AG09309 (cell line): ENCODE measurements at regions not wholly inside any gene's neighbourhood (a gene's known extent, or its start where the extent isn't known, plus 50 kb on each side); places are given as distances from the start of the nearest gene placed in this dataset.

ENCODE experiments used
- DNase-seq: peaks from one replicate; pipeline ENCODE4 v3.0.0-alpha.2; 2010; ENCODE audit warnings: low read depth
- H3K4me3 ChIP-seq: 2 replicates; pipeline ENCODE4 v1.5.1; 2011; ENCODE audit warnings: mild to moderate bottlenecking, low read depth, low read length, moderate library complexity; ENCODE audit not compliant: control insufficient read depth
- TF ChIP-seq, protein P1 (sequence below): IDR thresholded peaks from 2 replicates; pipeline ENCODE4 v1.5.1; 2011; ENCODE audit warnings: mild to moderate bottlenecking, low read depth, low read length, inconsistent platforms; ENCODE audit not compliant: insufficient read depth, control insufficient read depth; ENCODE audit errors: missing control alignments

DNA sequence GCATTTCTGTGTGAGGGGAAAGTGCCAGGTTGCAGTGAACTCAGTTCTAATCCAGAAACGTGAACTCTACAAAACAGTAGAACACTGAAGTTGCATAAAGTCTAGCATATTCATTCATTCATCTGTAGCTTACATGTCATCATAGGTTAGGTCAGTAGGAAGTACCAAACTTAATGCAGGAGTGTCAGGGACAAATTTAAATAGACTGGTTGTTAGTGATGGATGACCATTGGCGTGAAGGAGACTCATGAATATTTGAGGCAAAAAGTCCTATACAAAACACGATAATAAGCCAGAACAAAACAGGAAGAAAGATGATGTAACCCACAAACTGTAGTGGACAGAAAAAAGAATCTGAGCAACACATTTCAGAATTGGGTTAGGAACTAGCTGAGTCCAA is 592.8 kb upstream of the PCDH10 start:
- H3K4me3 ChIP-seq: no peak overlapping the region
- TF ChIP-seq, protein P1, sequence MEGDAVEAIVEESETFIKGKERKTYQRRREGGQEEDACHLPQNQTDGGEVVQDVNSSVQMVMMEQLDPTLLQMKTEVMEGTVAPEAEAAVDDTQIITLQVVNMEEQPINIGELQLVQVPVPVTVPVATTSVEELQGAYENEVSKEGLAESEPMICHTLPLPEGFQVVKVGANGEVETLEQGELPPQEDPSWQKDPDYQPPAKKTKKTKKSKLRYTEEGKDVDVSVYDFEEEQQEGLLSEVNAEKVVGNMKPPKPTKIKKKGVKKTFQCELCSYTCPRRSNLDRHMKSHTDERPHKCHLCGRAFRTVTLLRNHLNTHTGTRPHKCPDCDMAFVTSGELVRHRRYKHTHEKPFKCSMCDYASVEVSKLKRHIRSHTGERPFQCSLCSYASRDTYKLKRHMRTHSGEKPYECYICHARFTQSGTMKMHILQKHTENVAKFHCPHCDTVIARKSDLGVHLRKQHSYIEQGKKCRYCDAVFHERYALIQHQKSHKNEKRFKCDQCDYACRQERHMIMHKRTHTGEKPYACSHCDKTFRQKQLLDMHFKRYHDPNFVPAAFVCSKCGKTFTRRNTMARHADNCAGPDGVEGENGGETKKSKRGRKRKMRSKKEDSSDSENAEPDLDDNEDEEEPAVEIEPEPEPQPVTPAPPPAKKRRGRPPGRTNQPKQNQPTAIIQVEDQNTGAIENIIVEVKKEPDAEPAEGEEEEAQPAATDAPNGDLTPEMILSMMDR: no peak
- no peak for DNase-seq

DNA sequence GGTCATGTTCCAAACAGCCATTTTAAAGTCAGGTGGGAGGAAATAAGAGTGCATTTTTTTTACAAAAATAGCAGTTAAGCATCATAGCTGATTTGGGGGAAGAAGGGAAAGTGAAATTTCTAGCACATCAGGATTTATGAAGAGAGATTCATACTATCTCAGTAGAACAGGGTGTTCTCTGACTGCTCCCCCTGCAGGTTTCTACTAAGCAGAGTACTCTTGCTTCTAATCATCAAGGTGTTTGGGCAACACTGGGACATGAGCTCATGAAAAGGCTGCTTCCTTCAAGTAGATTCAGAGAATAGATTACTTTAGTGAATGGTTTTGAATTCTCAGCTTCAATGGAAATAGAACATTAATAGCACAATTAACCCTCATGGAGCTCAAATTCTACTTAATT is 591.4 kb upstream of the PCDH10 start:
- no peak overlapping the region for H3K4me3 ChIP-seq
- DNase-seq: no peak
- TF ChIP-seq, protein P1: no peak

DNA sequence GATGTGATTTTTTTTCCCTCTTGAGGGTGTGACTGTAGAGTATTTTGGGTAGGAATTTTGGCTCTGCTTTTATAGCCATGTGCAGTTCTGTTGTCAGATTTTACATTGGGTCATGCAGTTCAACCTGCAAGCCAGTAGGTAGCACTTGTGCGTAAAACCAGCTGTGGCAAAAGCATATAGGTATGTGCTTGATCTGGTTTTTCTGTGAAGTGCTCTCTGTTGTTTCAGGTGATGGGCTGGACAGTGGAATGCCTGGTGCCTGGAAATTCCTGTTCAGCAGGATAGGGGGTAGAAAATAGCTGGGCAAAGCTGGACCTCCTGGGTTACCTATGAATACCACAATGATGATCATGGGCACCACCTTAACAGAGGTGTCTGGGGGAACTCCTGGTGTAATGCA is 584.2 kb upstream of the PCDH10 start:
- TF ChIP-seq, protein P1: no peak
- no peak overlapping the region for H3K4me3 ChIP-seq
- no peak for DNase-seq

DNA sequence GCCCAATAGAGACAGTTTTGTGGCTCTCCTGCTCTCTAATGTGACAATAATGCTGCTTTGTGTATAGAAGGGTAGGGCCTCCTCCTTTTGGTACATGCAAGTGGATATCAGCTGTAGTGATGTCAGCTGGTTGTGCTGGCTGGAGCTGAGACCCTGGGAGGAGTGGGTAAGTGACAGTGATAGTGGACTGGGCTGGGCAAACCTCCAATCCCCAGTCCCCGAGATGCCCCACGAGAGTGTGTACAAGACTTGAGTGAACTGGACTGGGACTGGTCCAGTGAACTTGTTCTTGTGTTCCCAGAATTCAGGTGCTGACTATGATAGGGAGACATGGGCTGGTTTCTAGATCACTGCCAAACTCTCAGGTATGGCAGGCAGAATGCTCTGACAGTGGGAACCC is 583.6 kb upstream of the PCDH10 start:
- TF ChIP-seq, protein P1: no peak
- H3K4me3 ChIP-seq: no peak overlapping the region
- no peak for DNase-seq

DNA sequence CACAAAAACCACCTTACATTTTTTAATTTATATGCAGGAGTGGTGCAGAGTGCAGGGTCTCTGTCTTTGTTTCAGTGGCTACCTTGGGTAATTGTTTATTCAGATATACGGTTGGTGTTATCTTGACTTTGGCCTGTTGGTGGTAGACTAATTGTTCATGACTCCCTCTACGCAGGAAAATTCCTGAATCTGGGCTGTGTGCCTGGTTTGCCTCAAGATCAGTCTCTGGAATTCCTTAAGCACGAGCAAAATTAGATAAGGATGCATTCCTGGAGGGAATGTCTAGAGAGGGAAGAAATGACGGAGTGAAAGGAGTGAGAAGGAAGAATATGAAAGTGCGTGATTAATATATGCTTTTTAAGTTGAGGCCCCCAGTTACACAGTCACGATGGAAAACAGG is 576.9 kb upstream of the PCDH10 start:
- DNase-seq: no peak
- TF ChIP-seq, protein P1: no peak
- no peak overlapping the region for H3K4me3 ChIP-seq

DNA sequence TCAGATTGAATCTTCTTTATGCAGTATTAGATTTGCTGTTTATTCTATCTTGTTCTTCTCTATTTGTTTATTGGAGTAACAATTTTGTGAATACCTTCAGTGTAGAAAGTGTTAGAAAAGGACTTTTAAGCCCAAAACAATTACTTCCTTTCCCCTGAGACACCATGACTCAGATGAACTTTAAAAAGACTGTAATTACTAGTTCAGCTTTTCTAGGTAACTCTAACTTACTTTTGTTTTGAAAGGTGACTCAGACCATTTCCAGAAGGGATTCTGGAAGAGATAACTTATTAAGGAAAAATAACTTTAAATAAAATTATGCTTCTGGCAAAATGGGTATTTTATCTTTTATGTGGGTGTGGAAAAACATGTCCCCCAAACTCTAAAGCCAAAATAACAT is 561.5 kb upstream of the PCDH10 start:
- DNase-seq: no peak
- TF ChIP-seq, protein P1: no peak

DNA sequence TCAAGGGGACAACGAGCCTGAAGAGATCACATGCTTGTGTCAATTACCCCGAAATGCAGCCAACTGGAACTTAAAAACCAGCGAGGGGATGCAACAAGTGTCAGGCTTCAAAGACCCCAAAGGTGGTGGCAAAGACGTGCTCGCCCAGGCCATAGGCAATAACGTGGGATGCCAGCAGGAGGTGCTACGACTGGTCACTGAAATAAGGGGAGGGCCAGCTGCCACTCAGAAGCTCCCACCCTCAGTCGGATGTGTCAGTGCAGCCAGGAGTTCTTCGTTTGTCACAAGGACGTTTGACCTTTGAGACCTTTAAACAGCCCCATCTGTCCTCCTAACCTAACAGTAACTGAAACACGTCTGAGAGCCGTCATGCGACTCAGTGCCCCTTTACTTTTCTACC is 556.8 kb upstream of the PCDH10 start:
- no peak for DNase-seq
- no peak overlapping the region for H3K4me3 ChIP-seq
- TF ChIP-seq, protein P1: no peak

More for the DNA sequence above, 561.5 kb upstream of the PCDH10 start:
- H3K4me3 ChIP-seq: no peak overlapping the region
